ENCODE measurements at regions not wholly inside any gene's neighbourhood (a gene's known extent, or its start where the extent isn't known, plus 50 kb on each side); places are given as distances from the start of the nearest gene placed in this dataset.

DNA sequence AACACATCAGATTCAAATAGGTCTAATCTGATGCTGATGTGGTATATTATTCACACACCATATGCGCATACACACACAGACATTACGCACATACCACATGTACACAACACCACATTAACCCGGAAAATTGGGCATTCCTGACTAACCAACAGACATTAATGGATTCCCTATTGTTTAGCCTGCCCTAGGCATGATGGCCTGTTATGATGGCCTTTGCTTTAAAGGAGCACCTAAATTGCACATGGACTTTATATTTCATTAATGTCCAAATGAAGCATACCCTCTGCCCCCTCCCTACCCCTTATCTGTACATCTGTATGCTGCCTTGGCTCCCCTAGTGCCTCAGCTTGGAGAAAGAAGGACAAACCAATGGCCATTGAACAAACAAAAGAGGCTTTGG is 127.7 kb upstream of the PRLR start (continued):
- TF ChIP-seq, protein P1, sequence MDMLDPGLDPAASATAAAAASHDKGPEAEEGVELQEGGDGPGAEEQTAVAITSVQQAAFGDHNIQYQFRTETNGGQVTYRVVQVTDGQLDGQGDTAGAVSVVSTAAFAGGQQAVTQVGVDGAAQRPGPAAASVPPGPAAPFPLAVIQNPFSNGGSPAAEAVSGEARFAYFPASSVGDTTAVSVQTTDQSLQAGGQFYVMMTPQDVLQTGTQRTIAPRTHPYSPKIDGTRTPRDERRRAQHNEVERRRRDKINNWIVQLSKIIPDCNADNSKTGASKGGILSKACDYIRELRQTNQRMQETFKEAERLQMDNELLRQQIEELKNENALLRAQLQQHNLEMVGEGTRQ (IDR thresholded peaks at IDR 0.05; ENCODE audit: low read length), result no peak
- TF ChIP-seq KDM4A (IDR thresholded peaks at IDR 0.05; ENCODE audit: low read depth, low read length, severe bottlenecking) (no peak), TCF12 (IDR thresholded peaks at IDR 0.05; ENCODE audit: low read depth, low read length) (no peak), SRF (IDR thresholded peaks at IDR 0.05; ENCODE audit: low read depth, low read length) (no peak), SP4 (IDR thresholded peaks at IDR 0.05; ENCODE audit: low read length) (no peak)

Measured in H1 (cell line).